ENCODE measurements at regions not wholly inside any gene's neighbourhood (a gene's known extent, or its start where the extent isn't known, plus 50 kb on each side); places are given as distances from the start of the nearest gene placed in this dataset.

GRCh38 chrX:44055638-44056037 lies 82.4 kb upstream of the NDP start:
- TF ChIP-seq, protein P1, sequence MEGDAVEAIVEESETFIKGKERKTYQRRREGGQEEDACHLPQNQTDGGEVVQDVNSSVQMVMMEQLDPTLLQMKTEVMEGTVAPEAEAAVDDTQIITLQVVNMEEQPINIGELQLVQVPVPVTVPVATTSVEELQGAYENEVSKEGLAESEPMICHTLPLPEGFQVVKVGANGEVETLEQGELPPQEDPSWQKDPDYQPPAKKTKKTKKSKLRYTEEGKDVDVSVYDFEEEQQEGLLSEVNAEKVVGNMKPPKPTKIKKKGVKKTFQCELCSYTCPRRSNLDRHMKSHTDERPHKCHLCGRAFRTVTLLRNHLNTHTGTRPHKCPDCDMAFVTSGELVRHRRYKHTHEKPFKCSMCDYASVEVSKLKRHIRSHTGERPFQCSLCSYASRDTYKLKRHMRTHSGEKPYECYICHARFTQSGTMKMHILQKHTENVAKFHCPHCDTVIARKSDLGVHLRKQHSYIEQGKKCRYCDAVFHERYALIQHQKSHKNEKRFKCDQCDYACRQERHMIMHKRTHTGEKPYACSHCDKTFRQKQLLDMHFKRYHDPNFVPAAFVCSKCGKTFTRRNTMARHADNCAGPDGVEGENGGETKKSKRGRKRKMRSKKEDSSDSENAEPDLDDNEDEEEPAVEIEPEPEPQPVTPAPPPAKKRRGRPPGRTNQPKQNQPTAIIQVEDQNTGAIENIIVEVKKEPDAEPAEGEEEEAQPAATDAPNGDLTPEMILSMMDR (IDR thresholded peaks at IDR 0.05) = no peak
- TF ChIP-seq EP300 (IDR thresholded peaks at IDR 0.05) (no peak), POLR2A (IDR thresholded peaks at IDR 0.05) (no peak), POLR2AphosphoS5 (IDR thresholded peaks at IDR 0.05) (no peak)

Measured in upper lobe of left lung (tissue), 4 donors.